MM.1S (cell line): ENCODE measurements at regions not wholly inside any gene's neighbourhood (a gene's known extent, or its start where the extent isn't known, plus 50 kb on each side); places are given as distances from the start of the nearest gene placed in this dataset.

Source experiments
- DNase-seq: peaks from one replicate; pipeline ENCODE4 v3.0.0-alpha.2; 2015
- H2AFZ ChIP-seq: fragments of 300-600 bp; sonication (generic); 2 replicates; pipeline ENCODE4 v1.6.0; 2016; ENCODE audit warnings: antibody characterized with exemption, low read length
- H3F3A ChIP-seq: fragments of 300-600 bp; sonication (generic); 2 replicates; pipeline ENCODE4 v1.6.1; 2016; ENCODE audit warnings: mild to moderate bottlenecking, antibody characterized with exemption, low read length, moderate library complexity, mixed read lengths; ENCODE audit not compliant: insufficient read depth
- H3K27ac ChIP-seq: fragments of 300-600 bp; sonication (generic); 2 replicates; pipeline ENCODE4 v1.5.1; 2016; ENCODE audit warnings: mild to moderate bottlenecking, low read length
- H3K27me3 ChIP-seq: fragments of 300-600 bp; sonication (generic); replicated peaks from 2 replicates; pipeline ENCODE4 v1.6.0; 2016; ENCODE audit warnings: low read length; ENCODE audit not compliant: insufficient read depth
- H3K36me3 ChIP-seq: fragments of 300-600 bp; sonication (generic); replicated peaks from 2 replicates; pipeline ENCODE4 v1.6.1; 2016; ENCODE audit warnings: mild to moderate bottlenecking, low read length, mixed read lengths; ENCODE audit not compliant: insufficient read depth
- H3K4me1 ChIP-seq: fragments of 300-600 bp; sonication (generic); 2 replicates; pipeline ENCODE4 v1.6.1; 2016; ENCODE audit warnings: low read length, mixed read lengths
- H3K4me2 ChIP-seq: fragments of 300-600 bp; sonication (generic); 2 replicates; pipeline ENCODE4 v1.6.0; 2016; ENCODE audit warnings: low read depth, low read length
- H3K4me3 ChIP-seq: fragments of 300-600 bp; sonication (generic); 2 replicates; pipeline ENCODE4 v1.5.1; 2016; ENCODE audit warnings: low read length, mixed read lengths
- H3K79me2 ChIP-seq: fragments of 300-600 bp; sonication (generic); 2 replicates; pipeline ENCODE4 v1.6.1; 2016; ENCODE audit warnings: mixed run types, low read length, mixed read lengths
- H3K9ac ChIP-seq: fragments of 300-600 bp; sonication (generic); 2 replicates; pipeline ENCODE4 v1.6.1; 2016; ENCODE audit warnings: low read length, mixed read lengths
- H3K9me2 ChIP-seq: fragments of 300-600 bp; sonication (generic); replicated peaks from 2 replicates; pipeline ENCODE4 v1.6.1; 2016; ENCODE audit warnings: mild to moderate bottlenecking, low read length, mixed read lengths; ENCODE audit not compliant: insufficient read depth
- H3K9me3 ChIP-seq: fragments of 300-600 bp; sonication (generic); replicated peaks from 2 replicates; pipeline ENCODE4 v1.6.1; 2016; ENCODE audit warnings: mild to moderate bottlenecking, low read length, mixed read lengths; ENCODE audit not compliant: insufficient read depth
- H4K20me1 ChIP-seq: fragments of 300-600 bp; sonication (generic); 2 replicates; pipeline ENCODE4 v1.6.1; 2016; ENCODE audit warnings: mild to moderate bottlenecking, low read length, moderate library complexity, mixed read lengths; ENCODE audit not compliant: insufficient read depth
- CTCF ChIP-seq: fragments of 300-600 bp; sonication (generic); IDR thresholded peaks from 2 replicates; pipeline ENCODE4 v1.5.1; 2016; ENCODE audit warnings: antibody characterized with exemption, low read length, mixed read lengths
- EZH2 ChIP-seq: fragments of 300-600 bp; sonication (generic); optimal IDR thresholded peaks from 2 replicates; pipeline ENCODE3; 2017; ENCODE audit warnings: low read depth, mild to moderate bottlenecking, antibody characterized with exemption, low read length, mixed read lengths
- EZH2phosphoT487 ChIP-seq: fragments of 300-600 bp; sonication (generic); IDR thresholded peaks from 2 replicates; pipeline ENCODE4 v1.6.1; 2018; ENCODE audit warnings: antibody characterized with exemption, low read length

GRCh38 chr10:33416209-33416608, 81.7 kb upstream of the NRP1 start:
- Histone ChIP-seq H3K4me2 (no peak overlapping the region), H3K9ac (no peak overlapping the region), H3K27me3 (no peaks in the 10 kb centered on the region), H4K20me1 (no peaks in the 10 kb centered on the region), H3K9me2 (no peaks in the 10 kb centered on the region), H3K9me3 (no peaks in the 10 kb centered on the region), H3K4me1 (no peaks in the 10 kb centered on the region), H3K36me3 (no peaks in the 10 kb centered on the region), H3F3A (no peaks in the 10 kb centered on the region), H2AFZ (no peak overlapping the region), H3K79me2 (no peaks in the 10 kb centered on the region), H3K4me3 (no peak overlapping the region), H3K27ac (no peak overlapping the region)
- TF ChIP-seq EZH2 (no peak), EZH2phosphoT487 (no peak), CTCF (no peak)
- DNase-seq = no peak

- H3K9ac ChIP-seq = no peak overlapping the region
- no peaks in the 10 kb centered on the region for H3K79me2 ChIP-seq
- TF ChIP-seq EZH2 (no peak), EZH2phosphoT487 (no peak), CTCF (no peak)
- H3K4me2 ChIP-seq = no peak overlapping the region
- H3K9me3 ChIP-seq = no peaks in the 10 kb centered on the region
- H3K27ac ChIP-seq = no peak overlapping the region
- H3K9me2 ChIP-seq = no peaks in the 10 kb centered on the region
- H3F3A ChIP-seq = no peaks in the 10 kb centered on the region
- no peaks in the 10 kb centered on the region for H3K4me1 ChIP-seq
- H3K36me3 ChIP-seq = no peaks in the 10 kb centered on the region
- no peaks in the 10 kb centered on the region for H4K20me1 ChIP-seq
- H2AFZ ChIP-seq = no peak overlapping the region
- H3K4me3 ChIP-seq = no peak overlapping the region
- H3K27me3 ChIP-seq = no peaks in the 10 kb centered on the region
- no peak for DNase-seq
These were observed 80.4 kb upstream of the NRP1 start for GRCh38 chr10:33414841-33415240.

- TF ChIP-seq EZH2phosphoT487 (no peak), CTCF (no peak), EZH2 (no peak)
- no peak overlapping the region for H2AFZ ChIP-seq
- no peaks in the 10 kb centered on the region for H4K20me1 ChIP-seq
- no peaks in the 10 kb centered on the region for H3K27me3 ChIP-seq
- no peak overlapping the region for H3K4me2 ChIP-seq
- no peaks in the 10 kb centered on the region for H3F3A ChIP-seq
- no peak for DNase-seq
- no peaks in the 10 kb centered on the region for H3K36me3 ChIP-seq
- no peak overlapping the region for H3K27ac ChIP-seq
- H3K79me2 ChIP-seq = no peaks in the 10 kb centered on the region
- no peaks in the 10 kb centered on the region for H3K9me3 ChIP-seq
- no peak overlapping the region for H3K4me3 ChIP-seq
- H3K4me1 ChIP-seq = no peaks in the 10 kb centered on the region
- no peak overlapping the region for H3K9ac ChIP-seq
- H3K9me2 ChIP-seq = no peaks in the 10 kb centered on the region
These were observed 78.3 kb upstream of the NRP1 start for GRCh38 chr10:33412653-33413361.
